ENCODE measurements at regions not wholly inside any gene's neighbourhood (a gene's known extent, or its start where the extent isn't known, plus 50 kb on each side); places are given as distances from the start of the nearest gene placed in this dataset.

DNA sequence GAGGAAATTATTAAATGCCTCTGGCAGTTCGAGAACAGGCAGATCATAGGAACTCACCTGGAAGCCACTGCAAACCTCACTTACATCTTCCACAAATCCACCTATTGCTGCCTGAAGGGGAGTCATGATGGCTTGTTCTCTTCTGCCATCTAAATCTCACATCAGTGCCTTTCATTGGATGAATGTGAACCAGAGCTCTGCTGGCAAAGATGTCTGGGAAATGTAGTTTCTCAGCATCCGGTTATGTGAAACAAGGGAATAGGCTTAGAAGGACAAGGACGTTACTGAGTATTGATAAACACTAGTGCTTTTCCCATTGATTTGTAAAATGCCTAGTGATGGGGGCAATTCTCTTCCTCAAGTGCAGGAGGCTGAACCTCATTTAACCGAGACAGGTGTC lies 483.3 kb downstream of the ARHGEF28 start:
- H3K9me3 ChIP-seq (ENCODE audit: control insufficient read depth, insufficient read depth, low read depth, low read length) = no peaks in the 10 kb centered on the region
- POLR2A ChIA-PET = no interaction called here
- H3K4me1 ChIP-seq (ENCODE audit: control insufficient read depth, insufficient read depth, low read length) = no peaks in the 10 kb centered on the region
- H3K36me3 ChIP-seq (ENCODE audit: control insufficient read depth in 2 of 2, insufficient read depth in 1 of 2, low read length in 2 of 2) = no peaks in the 10 kb centered on the region
- H3K4me3 ChIP-seq (ENCODE audit: low read depth, low read length) = no peak overlapping the region
- TF ChIP-seq OSR2 (tag by site-specific recombination; IDR thresholded peaks at IDR 0.05) (no peak), ZNF350 (tag by site-specific recombination; IDR thresholded peaks at IDR 0.05) (no peak), ZNF175 (tag by site-specific recombination; IDR thresholded peaks at IDR 0.05) (no peak), ZNF335 (tag by site-specific recombination; conservative IDR thresholded peaks at IDR 0.05) (no peak), ZNF530 (tag by site-specific recombination; IDR thresholded peaks at IDR 0.05; ENCODE audit: low read depth) (no peak), ZNF529 (tag by site-specific recombination; IDR thresholded peaks at IDR 0.05; ENCODE audit: insufficient replicate concordance) (no peak), ZNF221 (tag by site-specific recombination; IDR thresholded peaks at IDR 0.05; ENCODE audit: borderline replicate concordance) (no peak), ZNF391 (tag by site-specific recombination; IDR thresholded peaks at IDR 0.05; ENCODE audit: borderline replicate concordance, low read depth) (no peak), SP7 (tag by site-specific recombination; IDR thresholded peaks at IDR 0.05) (no peak), ZNF660 (tag by site-specific recombination; IDR thresholded peaks at IDR 0.05) (no peak)
- TF ChIP-seq, protein P1, sequence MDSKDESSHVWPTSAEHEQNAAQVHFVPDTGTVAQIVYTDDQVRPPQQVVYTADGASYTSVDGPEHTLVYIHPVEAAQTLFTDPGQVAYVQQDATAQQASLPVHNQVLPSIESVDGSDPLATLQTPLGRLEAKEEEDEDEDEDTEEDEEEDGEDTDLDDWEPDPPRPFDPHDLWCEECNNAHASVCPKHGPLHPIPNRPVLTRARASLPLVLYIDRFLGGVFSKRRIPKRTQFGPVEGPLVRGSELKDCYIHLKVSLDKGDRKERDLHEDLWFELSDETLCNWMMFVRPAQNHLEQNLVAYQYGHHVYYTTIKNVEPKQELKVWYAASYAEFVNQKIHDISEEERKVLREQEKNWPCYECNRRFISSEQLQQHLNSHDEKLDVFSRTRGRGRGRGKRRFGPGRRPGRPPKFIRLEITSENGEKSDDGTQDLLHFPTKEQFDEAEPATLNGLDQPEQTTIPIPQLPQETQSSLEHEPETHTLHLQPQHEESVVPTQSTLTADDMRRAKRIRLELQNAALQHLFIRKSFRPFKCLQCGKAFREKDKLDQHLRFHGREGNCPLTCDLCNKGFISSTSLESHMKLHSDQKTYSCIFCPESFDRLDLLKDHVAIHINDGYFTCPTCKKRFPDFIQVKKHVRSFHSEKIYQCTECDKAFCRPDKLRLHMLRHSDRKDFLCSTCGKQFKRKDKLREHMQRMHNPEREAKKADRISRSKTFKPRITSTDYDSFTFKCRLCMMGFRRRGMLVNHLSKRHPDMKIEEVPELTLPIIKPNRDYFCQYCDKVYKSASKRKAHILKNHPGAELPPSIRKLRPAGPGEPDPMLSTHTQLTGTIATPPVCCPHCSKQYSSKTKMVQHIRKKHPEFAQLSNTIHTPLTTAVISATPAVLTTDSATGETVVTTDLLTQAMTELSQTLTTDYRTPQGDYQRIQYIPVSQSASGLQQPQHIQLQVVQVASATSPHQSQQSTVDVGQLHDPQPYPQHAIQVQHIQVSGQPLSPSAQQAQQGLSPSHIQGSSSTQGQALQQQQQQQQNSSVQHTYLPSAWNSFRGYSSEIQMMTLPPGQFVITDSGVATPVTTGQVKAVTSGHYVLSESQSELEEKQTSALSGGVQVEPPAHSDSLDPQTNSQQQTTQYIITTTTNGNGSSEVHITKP (tag by site-specific recombination; IDR thresholded peaks at IDR 0.05) = no peak
- TF ChIP-seq, protein P2, sequence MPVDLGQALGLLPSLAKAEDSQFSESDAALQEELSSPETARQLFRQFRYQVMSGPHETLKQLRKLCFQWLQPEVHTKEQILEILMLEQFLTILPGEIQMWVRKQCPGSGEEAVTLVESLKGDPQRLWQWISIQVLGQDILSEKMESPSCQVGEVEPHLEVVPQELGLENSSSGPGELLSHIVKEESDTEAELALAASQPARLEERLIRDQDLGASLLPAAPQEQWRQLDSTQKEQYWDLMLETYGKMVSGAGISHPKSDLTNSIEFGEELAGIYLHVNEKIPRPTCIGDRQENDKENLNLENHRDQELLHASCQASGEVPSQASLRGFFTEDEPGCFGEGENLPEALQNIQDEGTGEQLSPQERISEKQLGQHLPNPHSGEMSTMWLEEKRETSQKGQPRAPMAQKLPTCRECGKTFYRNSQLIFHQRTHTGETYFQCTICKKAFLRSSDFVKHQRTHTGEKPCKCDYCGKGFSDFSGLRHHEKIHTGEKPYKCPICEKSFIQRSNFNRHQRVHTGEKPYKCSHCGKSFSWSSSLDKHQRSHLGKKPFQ (tag by site-specific recombination; IDR thresholded peaks at IDR 0.05) = no peak
- TF ChIP-seq, protein P3, sequence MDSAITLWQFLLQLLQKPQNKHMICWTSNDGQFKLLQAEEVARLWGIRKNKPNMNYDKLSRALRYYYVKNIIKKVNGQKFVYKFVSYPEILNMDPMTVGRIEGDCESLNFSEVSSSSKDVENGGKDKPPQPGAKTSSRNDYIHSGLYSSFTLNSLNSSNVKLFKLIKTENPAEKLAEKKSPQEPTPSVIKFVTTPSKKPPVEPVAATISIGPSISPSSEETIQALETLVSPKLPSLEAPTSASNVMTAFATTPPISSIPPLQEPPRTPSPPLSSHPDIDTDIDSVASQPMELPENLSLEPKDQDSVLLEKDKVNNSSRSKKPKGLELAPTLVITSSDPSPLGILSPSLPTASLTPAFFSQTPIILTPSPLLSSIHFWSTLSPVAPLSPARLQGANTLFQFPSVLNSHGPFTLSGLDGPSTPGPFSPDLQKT (IDR thresholded peaks at IDR 0.05; ENCODE audit: borderline replicate concordance, low read depth, low read length) = no peak
- TF ChIP-seq, protein P4, sequence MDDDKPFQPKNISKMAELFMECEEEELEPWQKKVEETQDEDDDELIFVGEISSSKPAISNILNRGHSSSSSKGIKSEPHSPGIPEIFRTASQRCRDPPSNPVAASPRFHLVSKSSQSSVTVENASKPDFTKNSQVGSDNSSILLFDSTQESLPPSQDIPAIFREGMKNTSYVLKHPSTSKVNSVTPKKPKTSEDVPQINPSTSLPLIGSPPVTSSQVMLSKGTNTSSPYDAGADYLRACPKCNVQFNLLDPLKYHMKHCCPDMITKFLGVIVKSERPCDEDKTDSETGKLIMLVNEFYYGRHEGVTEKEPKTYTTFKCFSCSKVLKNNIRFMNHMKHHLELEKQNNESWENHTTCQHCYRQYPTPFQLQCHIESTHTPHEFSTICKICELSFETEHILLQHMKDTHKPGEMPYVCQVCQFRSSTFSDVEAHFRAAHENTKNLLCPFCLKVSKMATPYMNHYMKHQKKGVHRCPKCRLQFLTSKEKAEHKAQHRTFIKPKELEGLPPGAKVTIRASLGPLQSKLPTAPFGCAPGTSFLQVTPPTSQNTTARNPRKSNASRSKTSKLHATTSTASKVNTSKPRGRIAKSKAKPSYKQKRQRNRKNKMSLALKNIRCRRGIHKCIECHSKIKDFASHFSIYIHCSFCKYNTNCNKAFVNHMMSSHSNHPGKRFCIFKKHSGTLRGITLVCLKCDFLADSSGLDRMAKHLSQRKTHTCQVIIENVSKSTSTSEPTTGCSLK (tag by site-specific recombination; IDR thresholded peaks at IDR 0.05) = no peak
- TF ChIP-seq, protein P5, sequence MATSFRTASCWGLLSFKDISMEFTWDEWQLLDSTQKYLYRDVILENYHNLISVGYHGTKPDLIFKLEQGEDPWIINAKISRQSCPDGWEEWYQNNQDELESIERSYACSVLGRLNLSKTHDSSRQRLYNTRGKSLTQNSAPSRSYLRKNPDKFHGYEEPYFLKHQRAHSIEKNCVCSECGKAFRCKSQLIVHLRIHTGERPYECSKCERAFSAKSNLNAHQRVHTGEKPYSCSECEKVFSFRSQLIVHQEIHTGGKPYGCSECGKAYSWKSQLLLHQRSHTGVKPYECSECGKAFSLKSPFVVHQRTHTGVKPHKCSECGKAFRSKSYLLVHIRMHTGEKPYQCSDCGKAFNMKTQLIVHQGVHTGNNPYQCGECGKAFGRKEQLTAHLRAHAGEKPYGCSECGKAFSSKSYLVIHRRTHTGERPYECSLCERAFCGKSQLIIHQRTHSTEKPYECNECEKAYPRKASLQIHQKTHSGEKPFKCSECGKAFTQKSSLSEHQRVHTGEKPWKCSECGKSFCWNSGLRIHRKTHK (tag by site-specific recombination; IDR thresholded peaks at IDR 0.05) = no peak
- CTCF ChIA-PET = no interaction called here
- H3K27ac ChIP-seq (ENCODE audit: extremely low read depth, low read depth, low read length) = no peak overlapping the region

DNA sequence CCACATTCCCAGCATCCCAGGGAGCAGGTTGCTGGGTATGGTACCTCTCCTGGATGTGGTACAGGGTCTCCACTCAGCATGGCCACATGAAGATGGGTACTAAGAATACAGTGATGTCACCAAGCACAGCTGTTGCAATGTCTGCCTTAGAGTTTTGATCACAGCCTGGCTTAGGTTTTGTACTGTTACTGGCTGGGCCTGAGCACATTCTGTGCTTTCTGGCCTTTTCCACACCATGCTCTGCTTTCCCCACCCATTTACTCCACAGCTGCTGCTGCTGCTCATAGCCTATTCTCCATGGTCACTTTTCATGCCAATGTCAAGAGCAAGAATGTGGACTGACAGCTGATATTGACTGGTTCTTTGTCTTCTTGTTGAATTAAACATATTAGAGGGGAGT lies 481.9 kb downstream of the ARHGEF28 start:
- H3K9me3 ChIP-seq (ENCODE audit: control insufficient read depth, insufficient read depth, low read depth, low read length) = no peaks in the 10 kb centered on the region
- no peak for TF ChIP-seq ZSCAN30 (tag by site-specific recombination; IDR thresholded peaks at IDR 0.05)
- TF ChIP-seq ZNF510 (tag by site-specific recombination; IDR thresholded peaks at IDR 0.05; ENCODE audit: insufficient replicate concordance) = no peak
- TF ChIP-seq ZNF311 (tag by site-specific recombination; IDR thresholded peaks at IDR 0.05; ENCODE audit: borderline replicate concordance) = no peak
- no peak for TF ChIP-seq GLI4 (tag by site-specific recombination; IDR thresholded peaks at IDR 0.05)
- TF ChIP-seq ZNF214 (tag by site-specific recombination; IDR thresholded peaks at IDR 0.05; ENCODE audit: borderline replicate concordance) = no peak
- no peak for TF ChIP-seq ZNF292 (tag by site-specific recombination; IDR thresholded peaks at IDR 0.05; ENCODE audit: borderline replicate concordance, low read depth)
- no peak for TF ChIP-seq ZNF391 (tag by site-specific recombination; IDR thresholded peaks at IDR 0.05; ENCODE audit: borderline replicate concordance, low read depth)
- no peak for TF ChIP-seq ZNF560 (tag by site-specific recombination; IDR thresholded peaks at IDR 0.05; ENCODE audit: borderline replicate concordance)
- TF ChIP-seq ZNF610 (tag by site-specific recombination; IDR thresholded peaks at IDR 0.05; ENCODE audit: borderline replicate concordance) = no peak
- TF ChIP-seq ZNF155 (tag by site-specific recombination; IDR thresholded peaks at IDR 0.05) = no peak
- no peak for TF ChIP-seq ZNF184 (tag by site-specific recombination; IDR thresholded peaks at IDR 0.05)
- no peak for TF ChIP-seq WT1 (tag by site-specific recombination; IDR thresholded peaks at IDR 0.05)
- ChIA-PET POLR2A (no interaction called here), CTCF (no interaction called here)
- H3K4me3 ChIP-seq (ENCODE audit: low read depth, low read length) = no peak overlapping the region
- H3K4me1 ChIP-seq (ENCODE audit: control insufficient read depth, insufficient read depth, low read length) = no peaks in the 10 kb centered on the region
- no peaks in the 10 kb centered on the region for H3K36me3 ChIP-seq (ENCODE audit: control insufficient read depth in 2 of 2, insufficient read depth in 1 of 2, low read length in 2 of 2)
- no peak overlapping the region for H3K27ac ChIP-seq (ENCODE audit: extremely low read depth, low read depth, low read length)

Data from HEK293 (cell line).